ENCODE measurements at regions not wholly inside any gene's neighbourhood (a gene's known extent, or its start where the extent isn't known, plus 50 kb on each side); places are given as distances from the start of the nearest gene placed in this dataset.

- TF ChIP-seq POLR2A (IDR thresholded peaks at IDR 0.05) = no peak
- TF ChIP-seq CTCF (IDR thresholded peaks at IDR 0.05) = no peak
- no peak for TF ChIP-seq POLR2AphosphoS5 (IDR thresholded peaks at IDR 0.05)
Measured at GRCh38 chr5:172525996-172526360, 71.7 kb upstream of the SH3PXD2B start.
